Astrocyte (in vitro differentiated cells and primary cell): ENCODE measurements at regions not wholly inside any gene's neighbourhood (a gene's known extent, or its start where the extent isn't known, plus 50 kb on each side); places are given as distances from the start of the nearest gene placed in this dataset.

Source experiments
- EZH2 ChIP-seq: IDR thresholded peaks from 2 replicates; pipeline ENCODE4 v1.6.1; 2012; ENCODE audit warnings: mild to moderate bottlenecking, low read length, inconsistent platforms; ENCODE audit not compliant: insufficient read depth
- TF ChIP-seq, protein P1 (sequence below): IDR thresholded peaks from 2 replicates; pipeline ENCODE4 v1.5.1; 2011; ENCODE audit warnings: low read depth, mild to moderate bottlenecking, inconsistent platforms, low read length, moderate library complexity; ENCODE audit not compliant: insufficient read depth

GRCh38 chr3:102545276-102545675 lies 110.5 kb downstream of the ZPLD1 start:
- TF ChIP-seq, protein P1, sequence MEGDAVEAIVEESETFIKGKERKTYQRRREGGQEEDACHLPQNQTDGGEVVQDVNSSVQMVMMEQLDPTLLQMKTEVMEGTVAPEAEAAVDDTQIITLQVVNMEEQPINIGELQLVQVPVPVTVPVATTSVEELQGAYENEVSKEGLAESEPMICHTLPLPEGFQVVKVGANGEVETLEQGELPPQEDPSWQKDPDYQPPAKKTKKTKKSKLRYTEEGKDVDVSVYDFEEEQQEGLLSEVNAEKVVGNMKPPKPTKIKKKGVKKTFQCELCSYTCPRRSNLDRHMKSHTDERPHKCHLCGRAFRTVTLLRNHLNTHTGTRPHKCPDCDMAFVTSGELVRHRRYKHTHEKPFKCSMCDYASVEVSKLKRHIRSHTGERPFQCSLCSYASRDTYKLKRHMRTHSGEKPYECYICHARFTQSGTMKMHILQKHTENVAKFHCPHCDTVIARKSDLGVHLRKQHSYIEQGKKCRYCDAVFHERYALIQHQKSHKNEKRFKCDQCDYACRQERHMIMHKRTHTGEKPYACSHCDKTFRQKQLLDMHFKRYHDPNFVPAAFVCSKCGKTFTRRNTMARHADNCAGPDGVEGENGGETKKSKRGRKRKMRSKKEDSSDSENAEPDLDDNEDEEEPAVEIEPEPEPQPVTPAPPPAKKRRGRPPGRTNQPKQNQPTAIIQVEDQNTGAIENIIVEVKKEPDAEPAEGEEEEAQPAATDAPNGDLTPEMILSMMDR = no peak
- TF ChIP-seq EZH2 = no peak
